ENCODE measurements at regions not wholly inside any gene's neighbourhood (a gene's known extent, or its start where the extent isn't known, plus 50 kb on each side); places are given as distances from the start of the nearest gene placed in this dataset.
A peak's percentile ranks its signal among the peaks of the same experiment; 100 is the strongest.

DNA sequence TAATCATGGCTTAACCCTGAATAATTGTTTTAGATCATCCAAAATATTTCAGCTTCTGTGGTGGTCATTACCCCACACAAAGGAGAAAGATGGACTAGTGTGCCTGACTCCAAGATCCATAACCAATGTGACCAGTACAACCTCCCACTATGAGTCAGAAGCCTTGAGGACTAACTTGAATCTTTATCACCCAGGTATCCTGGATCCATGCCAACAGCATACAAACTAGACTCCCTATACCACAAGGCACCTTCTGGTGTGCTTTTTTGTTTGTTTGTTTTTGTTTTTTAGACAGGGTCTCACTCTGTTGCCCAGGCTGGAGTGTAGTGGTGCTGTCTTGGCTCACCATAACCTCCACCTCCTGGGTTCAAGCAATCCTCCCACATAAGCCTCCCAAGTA is 317.7 kb downstream of the VPS13C start:
- DNase-seq (ENCODE audit: low spot score): no peak

DNA sequence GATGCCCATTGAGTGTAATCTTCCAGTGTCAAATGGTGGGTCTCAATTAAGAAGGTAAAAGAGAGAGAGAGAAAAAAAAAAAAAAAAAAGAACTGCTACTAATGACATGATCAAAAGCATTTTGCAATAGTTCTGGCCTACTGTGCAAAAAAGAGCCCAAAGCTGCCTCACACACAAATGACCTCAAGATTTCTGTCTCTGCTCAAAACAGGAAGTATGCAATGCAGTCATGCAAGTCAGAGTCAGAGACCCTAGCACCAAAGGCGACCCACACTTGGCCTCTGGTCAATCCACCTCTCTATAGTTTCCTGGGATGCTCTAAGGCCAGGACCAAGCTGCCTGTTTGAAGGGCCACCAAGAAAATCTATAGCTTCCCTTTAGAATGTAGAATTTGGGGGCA is 323.5 kb downstream of the VPS13C start:
- no peak for DNase-seq (ENCODE audit: low spot score)

DNA sequence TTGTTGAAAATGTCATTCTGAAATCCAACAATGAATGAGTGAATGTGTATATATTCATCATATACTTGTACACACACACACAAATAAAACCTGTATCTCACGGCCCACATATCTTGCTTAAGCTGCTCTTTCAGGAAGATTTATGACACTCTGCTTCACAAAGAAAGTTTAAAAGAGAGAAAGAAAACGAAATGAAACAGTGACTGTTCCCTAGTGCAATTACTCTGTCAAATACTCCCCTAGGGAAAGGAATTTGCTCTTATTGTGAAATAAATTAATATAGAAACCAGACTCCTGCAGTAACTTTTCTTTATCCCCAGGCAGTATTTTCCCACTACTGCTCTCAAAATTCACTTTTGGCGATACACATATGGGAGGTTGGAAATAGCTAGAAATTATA is 329.1 kb downstream of the VPS13C start:
- DNase-seq (ENCODE audit: low spot score): no peak

DNA sequence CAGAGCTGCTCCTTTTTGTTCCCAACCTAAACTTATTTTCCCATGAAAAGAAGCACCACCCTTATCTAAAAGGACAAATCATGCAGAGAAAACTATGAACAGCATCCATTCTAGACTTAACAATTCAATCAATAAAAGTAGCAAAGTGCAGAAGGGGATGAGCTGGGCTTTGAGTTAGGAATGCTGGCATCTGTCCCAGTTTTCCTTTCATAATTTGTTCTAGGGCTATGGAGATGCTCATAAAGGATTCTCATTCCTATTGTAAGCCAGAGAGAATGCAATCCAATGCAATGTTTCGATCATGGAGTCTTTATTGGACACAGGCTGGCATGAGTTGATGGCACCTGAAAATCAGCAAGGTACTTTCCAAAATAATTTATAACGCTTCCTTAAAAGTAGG is 330.6 kb downstream of the VPS13C start:
- DNase-seq (ENCODE audit: low spot score): no peak

DNA sequence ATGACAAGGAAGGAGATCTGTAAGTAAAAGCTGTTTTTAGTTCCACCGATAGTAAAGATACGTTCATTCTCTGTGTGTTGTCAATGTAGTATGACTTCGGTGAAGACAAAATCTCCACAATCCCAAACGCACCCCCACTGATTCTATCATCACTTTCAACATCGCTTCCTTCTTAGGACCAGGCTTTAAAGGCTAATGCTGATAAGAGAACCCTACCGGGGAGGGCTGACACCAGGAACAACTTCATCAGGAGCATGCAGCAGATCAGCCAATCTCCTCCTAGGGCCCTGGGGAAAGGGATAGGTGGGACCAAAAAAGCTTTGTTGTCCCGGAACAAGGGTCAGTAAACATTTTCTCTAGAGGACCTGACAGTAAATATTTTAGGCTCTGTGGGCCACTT is 334.1 kb downstream of the VPS13C start:
- no peak for DNase-seq (ENCODE audit: low spot score)

DNA sequence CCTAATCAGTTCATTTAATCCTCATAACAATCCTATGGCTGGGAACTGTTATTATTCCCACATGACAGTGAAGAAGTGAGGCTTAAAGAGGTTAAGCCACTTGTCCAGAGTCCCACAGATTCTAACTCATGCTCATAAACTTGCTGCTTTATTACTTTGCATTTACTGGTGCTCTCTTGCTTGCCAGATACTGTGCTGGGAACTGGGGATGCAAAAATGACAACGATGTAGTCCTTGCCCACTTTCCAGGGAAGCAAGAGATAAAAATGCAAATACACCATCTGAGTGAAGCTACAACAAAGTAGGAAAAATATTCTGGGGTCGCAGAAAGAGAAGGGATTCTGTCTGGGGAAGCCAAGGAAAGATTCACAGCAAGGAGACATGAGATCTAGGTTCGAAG is 335.0 kb downstream of the VPS13C start:
- no peak for DNase-seq (ENCODE audit: low spot score)

DNA sequence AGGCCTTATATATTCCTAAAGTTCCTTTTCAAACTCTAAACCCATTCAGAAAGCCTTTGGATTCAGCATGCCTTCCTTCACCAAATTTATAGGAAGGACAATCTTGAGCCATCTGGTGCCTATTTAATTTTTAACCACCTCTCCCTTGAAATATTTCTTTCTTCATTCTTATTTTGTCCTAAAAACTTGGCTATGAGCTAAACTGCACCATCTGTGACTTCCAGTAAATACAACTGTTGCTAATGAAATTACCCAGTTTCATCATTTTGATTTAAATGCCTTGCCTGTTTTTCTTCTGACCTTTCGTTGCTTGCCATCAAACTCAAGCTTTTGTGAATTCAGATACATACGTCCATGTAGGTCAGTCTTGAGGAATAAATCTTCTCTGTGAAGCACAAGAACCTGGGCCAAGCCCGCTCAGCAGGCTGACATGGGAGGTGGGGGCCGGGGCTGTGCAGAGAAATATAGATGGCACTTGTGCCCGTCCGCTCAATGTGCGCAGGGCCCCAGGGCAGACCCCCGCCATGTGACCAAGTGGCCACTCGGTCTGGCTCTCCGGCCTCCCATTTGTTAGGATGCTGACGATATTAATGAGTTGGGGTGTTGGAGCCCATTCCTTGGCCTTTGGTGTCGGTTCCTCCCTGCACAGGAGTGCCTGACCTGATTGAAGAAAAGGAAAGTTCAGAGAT is 335.9 kb downstream of the VPS13C start:
- no peak for DNase-seq (ENCODE audit: low spot score)

DNA sequence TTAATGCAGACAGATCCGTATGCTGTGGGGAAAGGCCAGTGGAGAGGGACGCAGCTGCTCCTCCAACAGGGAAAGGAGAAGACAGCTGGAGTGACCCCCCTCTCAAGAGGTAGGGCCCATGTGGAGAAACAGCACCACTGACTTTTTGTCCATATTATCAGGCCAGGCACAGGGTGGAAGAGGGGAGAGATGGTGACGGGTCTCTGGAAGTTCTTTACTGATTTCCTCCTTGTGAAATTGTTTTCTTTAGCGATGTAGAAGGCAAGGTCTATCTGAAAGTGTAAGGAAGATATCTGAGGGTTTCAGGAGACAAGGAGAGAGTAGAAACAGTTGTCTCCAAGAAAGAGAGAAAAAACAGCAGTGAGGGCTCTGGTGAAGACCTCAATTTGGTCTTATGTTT is 338.8 kb downstream of the VPS13C start:
- DNase-seq (ENCODE audit: low spot score): no peak

DNA sequence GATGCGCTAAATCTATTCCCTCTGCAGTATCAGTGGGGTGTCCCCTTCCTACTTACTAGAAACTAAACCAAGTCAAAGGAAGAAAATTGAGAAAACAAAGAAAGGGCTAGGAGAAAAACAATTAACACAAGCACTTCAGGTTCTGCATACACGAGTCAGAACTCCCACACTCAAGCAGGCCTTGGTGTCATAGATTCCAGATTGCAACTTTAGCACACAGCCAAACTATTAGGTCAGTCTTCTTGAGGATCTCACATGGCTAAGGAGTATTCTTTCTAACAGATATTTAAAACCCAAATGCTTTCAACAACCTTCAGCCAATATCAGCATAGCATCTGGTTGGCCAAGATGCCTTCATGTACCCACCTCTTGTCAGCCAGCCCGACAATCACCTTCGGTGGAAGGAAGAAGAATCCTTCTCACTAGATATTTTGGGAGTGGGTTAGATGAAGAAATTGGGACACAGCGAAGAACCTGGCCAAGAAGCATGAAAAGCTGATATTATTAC is 340.0 kb downstream of the VPS13C start:
- DNase-seq (ENCODE audit: low spot score): no peak

DNA sequence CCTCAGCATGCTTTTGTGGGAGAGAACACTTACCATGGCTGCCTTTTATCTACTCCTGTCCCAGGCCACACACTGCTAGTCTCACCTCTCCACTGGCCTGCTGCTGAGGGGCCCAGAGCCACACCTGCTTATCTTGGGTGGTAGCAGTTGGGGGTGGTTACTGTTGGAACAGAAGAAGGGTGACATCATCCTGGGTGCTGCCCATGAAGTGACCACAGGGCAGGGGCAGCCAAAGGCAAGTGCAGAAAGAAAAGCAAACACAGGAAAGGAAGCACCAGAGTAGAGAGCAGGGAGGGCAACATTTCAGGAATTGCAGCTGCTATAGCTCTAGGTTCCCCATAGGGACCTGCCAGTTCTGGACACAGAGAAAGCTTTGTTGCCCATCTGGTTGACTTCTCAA is 345.2 kb downstream of the VPS13C start:
- DNase-seq (ENCODE audit: low spot score): no peak

DNA sequence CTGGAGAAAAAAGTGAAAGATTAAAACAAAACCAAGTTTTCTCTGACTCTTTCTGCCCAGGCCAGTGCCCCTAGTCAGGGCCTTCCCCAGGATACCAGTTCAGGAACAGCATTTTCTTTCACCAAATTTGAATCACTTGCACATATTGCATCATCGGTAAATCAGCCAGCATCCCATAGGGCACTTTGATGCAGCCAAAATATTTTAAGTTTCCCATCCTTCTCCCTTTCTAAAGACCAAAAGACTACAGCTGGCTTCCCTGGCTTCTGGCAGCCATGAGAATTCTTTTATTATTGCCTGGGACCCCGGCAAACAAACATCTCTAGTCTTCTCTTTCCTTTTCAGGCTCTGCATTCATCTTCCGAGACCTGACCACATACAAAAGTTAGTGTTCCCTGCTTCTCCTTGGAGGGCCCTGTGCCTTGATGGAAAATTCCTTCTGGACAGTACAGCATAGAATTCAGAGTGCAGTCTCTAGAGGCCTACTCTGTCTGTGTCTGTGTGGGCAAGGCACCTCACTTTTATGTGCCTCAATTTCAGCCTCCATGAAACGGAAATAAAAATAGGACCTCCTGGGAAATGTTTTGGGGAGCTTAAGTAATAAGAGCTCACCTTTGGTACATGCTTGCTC is 348.0 kb downstream of the VPS13C start:
- DNase-seq (ENCODE audit: low spot score): no peak

DNA sequence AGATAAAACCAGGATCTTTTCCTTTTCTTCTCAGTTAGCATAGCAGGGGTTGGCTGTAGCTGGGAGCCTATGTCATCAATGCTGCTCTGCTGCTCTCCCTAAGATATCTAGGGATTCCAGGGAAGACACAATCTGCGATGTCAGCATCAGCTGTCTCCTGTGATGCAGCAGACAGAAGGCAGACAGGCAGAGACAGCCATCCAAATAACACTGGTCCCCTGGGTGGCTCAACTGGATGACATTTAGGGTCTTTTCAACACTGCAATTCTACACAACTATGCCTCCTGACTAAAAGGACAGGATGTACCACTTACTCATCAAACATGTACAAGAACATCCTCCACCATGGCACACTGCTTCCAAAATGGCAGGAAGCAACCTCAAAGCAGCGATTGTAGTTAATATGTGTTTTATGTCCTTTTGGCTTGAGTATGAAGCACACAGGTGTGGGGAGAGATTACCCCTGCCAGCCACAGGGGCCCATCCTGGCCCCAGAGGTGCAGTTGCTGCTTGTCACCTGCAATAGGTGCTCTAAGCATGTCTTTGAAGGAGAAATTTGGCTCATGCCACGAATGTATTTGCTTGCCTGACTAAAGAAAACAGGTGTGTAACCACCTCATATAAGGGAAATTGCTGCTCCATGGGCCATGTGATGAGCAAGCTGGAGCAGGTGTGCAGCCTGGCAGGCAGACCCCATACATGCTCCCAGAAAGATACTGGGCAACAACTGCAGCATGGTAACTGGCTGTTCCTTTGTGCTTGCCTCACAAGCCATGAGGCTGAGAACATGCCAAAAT is 357.8 kb downstream of the VPS13C start:
- DNase-seq (ENCODE audit: low spot score): peak; percentile 35

DNA sequence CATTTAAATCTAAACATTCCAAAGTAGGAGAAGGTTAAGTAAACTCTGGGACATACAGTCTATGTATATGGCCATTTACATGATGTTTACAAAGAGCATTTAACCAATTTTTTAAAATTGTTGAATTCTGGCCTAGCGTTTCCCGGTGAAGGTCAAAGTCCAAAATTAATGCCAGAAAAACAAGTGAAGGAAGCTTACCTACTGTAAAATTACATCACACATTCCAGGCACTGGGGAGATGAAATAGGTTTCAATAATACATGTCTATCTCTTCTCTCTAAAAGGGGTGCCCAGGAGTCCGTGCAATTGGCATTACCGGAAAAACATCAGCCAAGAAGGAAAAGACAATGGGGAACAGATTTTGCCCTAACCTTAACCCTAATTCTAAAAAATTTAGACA is 358.8 kb downstream of the VPS13C start:
- no peak for DNase-seq (ENCODE audit: low spot score)

DNA sequence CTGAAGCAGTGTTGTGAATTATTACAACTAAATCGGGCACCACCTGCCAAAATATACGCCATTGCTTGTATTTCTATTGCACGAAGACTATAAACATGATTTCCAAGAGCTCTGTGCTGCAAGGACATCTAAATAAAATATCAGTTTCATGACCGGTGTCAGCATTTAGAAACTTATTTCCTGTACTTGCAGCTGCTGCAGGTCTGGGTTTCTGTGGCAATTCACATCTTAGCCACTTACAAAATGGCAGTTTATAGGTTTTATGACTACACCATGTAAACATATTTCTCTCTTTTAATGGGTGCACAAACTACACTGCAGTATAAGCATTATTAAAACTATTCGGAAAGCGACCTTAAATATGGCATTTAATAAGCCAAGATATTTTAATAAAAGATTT is 359.4 kb downstream of the VPS13C start:
- no peak for DNase-seq (ENCODE audit: low spot score)

DNA sequence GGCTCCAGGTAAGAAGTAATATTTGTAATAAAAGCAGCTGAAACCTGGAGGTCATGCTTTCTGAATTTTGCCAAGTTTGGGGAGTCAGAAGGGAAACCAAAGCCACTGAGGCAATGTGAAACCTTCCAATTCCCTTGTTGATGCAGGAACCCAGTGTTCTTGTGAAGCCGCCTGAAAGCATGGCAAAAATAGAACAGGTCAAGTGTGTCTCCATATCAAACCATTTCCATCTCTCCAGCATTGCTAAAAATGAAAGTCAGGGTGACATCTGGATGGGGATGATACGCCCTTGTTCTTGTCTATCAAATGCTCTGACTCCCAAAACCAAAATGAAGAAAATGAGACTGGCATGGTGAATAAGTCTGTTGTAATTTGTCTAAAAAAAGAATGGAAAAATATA is 362.5 kb downstream of the VPS13C start:
- DNase-seq (ENCODE audit: low spot score): no peak

DNA sequence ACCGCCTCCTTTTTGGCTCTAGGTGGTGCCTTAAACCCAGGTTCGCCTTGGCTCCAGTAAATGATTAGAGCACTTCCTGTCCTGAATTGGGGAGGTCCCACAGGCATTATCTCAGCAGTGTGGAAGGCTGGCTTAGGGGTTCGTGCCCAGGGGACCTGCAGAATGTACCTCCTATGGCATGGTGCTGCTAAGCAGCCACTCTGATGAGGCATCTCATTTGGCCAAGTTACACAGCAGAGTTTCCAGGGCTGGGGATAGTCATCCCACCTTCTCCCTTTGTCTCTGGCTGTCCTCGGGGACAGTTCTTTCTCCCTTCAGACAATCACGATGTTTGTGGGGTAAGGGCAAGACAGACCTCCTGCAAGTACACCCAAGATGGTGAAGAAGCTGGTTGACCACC is 371.2 kb downstream of the VPS13C start:
- DNase-seq (ENCODE audit: low spot score): no peak

DNA sequence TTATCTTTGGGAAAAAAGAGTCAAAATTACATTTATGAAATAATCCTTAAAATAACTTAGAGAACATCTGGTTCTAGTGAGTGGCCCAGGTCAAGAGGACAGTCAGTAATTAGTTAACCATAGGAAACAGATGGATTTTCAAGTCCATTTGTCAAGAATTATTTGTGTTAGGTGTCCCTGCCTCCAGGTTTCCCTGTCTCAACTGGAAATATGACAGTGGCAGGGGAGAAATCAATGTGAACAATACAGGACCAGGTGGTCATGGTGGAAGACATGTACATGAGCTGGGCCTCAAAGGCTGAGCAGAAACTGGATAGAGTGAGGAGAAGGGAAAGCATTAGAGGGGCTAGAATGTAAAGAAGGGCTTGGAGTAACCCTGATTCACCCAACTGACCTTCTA is 372.6 kb downstream of the VPS13C start:
- DNase-seq (ENCODE audit: low spot score): no peak

DNA sequence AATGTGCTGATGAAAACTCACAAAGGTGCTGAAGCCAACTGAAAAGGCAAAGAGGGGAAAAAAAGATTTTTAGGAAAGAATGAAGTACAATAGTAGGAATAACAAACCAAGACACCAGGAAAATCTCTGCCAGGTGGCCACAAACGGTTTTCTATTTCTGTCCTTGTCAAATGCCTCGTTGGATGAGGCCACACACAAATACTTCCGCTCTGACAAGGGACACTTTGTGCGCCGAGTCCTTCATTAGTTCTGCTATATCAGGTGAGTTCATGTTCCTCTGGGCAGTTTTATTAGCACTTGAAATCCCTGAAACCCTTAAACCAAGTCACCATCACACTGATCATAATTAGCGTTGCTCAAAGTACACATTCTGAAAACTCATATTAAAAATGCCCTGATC is 373.1 kb downstream of the VPS13C start:
- no peak for DNase-seq (ENCODE audit: low spot score)

DNA sequence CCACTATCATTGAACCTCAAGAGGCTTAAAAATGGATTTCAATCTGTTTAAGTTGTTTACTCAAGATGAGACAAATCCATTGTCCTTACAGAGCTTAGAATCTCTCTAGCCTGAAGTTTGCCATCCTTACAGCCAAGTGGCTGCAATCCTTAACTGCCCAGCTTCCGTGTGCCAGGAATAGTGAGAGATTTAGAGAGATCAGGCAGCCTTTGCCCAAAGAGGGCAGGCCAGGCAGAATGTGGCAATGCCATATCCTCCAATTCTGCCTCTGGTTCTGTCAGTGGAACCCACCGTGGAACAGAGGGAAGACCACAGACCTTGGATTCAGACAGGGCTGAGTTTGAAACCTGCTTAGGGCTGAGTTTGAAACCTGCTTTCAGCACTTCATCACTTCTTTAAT is 374.3 kb downstream of the VPS13C start:
- no peak for DNase-seq (ENCODE audit: low spot score)

DNA sequence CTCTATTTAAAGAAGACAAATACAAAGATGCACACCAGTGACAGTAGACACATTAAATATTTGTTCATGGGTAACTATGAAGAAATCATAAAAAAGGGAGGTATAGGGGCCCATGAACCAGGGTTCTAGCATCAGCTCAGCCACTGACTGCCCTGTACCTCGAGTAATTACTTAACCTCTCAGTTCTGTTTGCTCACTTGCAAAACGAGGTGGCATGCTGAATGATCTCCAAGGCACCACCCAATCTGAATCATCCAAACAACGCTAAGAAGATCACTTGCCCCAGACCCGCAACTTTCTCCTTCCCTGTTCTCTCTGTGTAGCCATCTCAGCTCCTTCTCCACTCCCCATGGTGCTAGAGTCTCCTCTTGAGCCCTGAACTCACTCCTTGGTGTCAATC is 374.7 kb downstream of the VPS13C start:
- no peak for DNase-seq (ENCODE audit: low spot score)

DNA sequence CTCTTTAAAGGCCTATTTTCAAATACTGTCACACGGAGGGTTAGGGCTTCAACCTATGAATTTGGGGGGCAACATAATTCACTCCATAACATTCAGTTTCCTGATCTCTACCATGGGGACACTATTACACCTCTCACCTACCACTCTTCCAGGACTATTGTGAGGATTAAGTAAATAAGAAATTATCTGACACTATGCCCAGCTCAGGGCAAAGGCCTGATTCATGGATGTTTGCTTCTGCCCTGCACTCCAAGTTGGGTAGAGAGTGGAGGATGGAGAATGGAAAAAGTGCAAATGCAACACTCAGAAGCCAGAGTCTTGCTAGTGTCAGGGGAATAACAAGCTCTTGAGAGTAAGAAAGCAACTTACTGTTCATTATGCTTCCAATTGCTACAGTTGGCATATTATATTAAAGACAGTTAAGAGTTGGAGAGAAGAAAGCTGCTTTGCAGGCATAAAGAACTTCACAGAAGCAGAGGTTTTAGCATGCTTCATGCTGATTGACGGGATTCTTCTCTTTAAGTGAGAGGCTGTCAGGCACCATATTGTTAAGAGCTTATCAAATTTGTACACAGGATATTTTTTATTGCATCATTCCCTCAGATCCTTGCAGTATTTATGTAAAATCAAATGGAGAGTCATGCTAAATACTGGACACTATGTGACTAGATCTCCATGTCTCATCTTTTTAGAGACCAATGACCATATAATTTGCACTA is 375.3 kb downstream of the VPS13C start:
- DNase-seq (ENCODE audit: low spot score): no peak

DNA sequence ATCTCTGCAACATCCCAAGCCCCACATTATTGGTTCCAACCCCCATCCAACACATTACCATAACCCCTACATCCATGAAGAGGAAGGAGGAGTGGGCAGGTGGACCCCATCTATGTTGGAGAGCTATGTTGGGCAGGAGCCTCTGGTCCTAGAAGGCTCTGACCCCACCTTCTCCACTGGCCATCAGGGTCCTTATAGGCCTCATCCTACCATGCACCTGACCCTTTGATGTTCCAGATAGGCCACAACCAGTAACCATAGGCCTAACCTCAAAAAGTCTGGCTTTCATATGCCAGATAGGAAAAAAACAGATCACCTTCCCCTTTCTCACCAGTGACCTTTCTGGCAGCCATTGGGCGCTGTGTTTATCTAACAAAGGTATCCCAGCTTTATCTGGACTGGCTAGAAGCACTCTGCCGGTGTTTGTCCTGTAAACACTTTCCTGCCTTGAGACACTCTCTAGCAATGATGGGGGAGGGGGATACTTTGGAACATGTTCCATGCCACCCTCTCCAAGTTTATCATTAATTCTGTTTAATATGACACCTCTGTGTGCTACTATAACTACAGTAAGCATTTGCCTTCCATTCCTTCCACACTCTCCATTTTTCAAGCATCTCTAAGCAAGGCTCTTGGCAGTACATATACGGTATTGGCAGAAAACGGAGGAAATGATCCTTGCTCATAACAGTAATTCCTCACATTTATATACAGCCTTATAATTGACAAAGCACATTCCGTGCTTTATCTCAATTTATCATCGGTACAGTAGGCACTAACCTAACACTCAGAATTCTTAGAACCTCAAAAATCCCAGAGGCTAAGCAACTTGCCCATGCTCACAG is 377.1 kb downstream of the VPS13C start:
- DNase-seq (ENCODE audit: low spot score): no peak
